ENCODE measurements at regions not wholly inside any gene's neighbourhood (a gene's known extent, or its start where the extent isn't known, plus 50 kb on each side); places are given as distances from the start of the nearest gene placed in this dataset.
"Not testable (repeated sequence)": the region's sequence is repeated elsewhere in the genome, so short reads cannot be mapped to it uniquely, and the experiment has no call there.

DNA sequence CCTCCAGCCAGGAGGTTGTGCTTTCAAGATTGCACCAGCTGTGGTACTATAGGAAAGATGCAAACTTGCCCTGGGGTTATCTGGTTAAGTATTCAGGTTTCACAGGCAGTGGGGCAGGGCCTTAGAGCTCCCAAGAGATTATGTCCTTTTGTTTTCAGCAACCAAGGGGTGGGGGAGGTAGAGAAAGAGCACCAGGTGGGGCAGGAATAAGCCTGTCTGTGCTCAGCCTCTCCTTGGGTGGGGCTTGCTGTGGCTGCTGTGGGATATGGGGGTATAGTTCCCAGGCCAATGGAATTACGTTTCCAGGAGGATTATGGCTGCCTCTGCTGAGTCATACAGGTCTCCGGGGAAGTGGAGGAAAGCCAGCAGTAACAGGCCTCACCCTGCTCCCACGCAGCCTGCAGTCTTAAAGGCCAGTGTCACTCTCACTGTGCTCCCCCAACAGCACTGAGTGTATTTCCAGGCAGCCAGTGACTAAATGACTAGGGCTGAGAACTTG is 508.6 kb downstream of the RWDD3 start:
- WGBS, 10 experiments = 0 to 88% (median 20%) methylated on average over 1 to 2 of the region's 3 CpGs; no CpG with 5 or more reads in 7 of the 10 experiments
- Histone ChIP-seq H3K4me3 (no peak overlapping the region), H3K27ac (no peak overlapping the region), H3K4me1 (replicated peaks in 1 of 2) (no peaks in the 10 kb centered on the region)
- in situ Hi-C loops (cut with MboI; ENCODE audit: low pct_unique_long_range_greater_than_20kb in 2 of 9, low sequenced_read_pairs in 9 of 9, unreplicated experiment in 9 of 9) = no loop called here
- ATAC-seq (replicated peaks in 6 of 8) = peak; percentile 63 to 98 (median 88)

DNA sequence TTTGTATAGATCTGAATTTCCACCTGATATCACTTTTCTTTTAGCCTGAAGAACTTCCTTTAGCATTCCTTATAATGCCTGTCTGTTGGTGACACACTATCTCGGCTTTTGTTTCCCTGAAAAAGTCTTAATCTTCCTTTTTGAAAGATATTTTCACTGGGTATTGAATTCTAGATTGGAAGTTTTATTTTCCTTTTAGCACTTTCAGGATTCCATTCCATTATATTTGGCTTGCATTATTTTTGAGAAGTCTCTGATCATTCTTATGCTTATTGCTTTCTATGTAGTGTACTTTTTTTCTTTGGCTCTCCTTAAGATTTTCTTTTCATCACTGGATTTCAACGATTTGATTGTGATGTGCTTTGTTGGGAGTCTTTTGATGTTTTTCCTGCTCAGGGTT is 510.7 kb downstream of the RWDD3 start:
- 0 to 84% (median 61%) methylated on average over 1 to 2 of the region's 2 CpGs for WGBS, 10 experiments
- in situ Hi-C loops (cut with MboI; ENCODE audit: low pct_unique_long_range_greater_than_20kb in 2 of 9, low sequenced_read_pairs in 9 of 9, unreplicated experiment in 9 of 9) = no loop called here
- ATAC-seq (replicated peaks in 6 of 8) = no peak
- H3K4me1 ChIP-seq (replicated peaks in 1 of 2) = no peaks in the 10 kb centered on the region
- no peak overlapping the region for H3K4me3 ChIP-seq
- no peak overlapping the region for H3K27ac ChIP-seq

DNA sequence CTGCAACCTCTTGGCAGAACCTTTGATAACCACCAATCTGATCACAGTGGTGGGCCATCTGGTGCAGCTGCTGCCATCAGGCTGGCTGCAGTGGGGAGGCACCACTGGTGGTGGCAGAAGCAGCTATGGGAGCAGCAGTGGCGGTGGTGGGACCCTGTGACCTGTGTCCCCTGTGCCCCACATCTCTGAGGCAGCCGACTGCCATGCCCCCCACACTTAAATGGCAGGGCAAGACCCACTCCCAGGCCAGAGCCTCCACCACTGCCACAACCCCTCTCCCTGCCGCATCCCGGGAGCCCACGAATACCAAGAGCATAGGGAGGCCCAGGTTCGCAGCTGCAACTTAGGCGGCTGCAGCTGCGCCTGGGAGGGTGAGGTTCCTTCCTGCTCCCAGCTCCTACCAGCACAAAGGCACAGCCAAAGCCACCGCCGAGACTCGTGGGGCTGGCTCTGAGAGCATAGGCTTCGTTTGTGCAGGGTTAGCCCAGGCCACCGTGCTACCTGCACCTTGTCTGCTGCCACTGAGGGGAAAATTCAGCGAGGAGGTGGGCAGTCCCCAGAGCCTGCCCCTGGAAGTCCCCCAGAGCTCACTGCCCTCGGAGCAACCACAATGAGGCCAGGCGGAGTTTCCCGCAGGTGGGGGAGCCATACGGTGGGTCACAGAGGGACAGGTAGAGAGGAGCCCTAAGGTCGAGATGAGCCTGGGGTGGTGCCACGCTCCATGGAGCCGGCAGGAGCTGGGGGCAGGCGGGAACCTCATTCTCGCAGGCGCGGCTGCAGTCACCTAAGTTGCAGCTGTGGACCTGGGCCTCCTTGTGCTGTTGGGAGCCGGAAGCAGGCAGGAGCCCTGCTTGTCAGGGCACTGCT is 518.7 kb downstream of the RWDD3 start:
- WGBS, 10 experiments = 40 to 92% (median 86%) methylated on average over 1 to 15 of the region's 26 CpGs; no CpG with 5 or more reads in 5 of the 10 experiments
- no peak for ATAC-seq (replicated peaks in 6 of 8)
- in situ Hi-C loops (cut with MboI; ENCODE audit: low pct_unique_long_range_greater_than_20kb in 2 of 9, low sequenced_read_pairs in 9 of 9, unreplicated experiment in 9 of 9) = no loop called here

DNA sequence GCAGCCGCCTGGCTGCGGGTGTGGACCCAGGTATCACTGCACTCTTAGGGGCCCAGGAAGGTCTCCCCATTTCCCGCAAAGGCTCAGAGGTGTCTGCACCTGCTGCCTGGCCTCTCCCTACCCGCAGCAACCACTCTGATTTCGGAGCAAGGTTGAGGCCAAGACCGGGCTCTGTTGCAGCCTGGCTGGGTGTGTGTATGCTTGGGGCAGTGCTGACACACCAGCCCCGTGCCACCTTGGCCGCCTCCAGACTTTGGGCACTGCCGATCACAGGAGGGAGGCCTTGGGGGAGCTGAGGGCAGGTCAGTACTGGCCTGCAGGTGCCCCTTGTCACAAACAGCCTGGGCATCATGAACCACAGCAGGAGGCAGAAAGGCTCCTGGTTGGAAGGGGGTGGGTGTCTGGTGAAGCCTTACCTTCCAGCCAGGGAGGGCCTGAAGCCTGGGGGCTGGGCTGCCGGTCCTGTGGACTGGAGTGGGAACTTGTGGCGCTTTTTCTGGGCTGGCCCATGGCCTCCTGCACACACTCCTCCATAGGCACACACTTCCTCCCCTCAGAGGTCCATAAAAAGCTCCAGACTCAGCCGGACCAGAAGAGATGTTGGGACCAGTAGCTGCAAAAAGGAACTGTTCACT is 519.5 kb downstream of the RWDD3 start:
- no peak overlapping the region for H3K27ac ChIP-seq
- no peaks in the 10 kb centered on the region for H3K4me1 ChIP-seq (replicated peaks in 1 of 2)
- no peak overlapping the region for H3K4me3 ChIP-seq
- ATAC-seq (replicated peaks in 6 of 8) = no peak
- in situ Hi-C loops (cut with MboI; ENCODE audit: low pct_unique_long_range_greater_than_20kb in 2 of 9, low sequenced_read_pairs in 9 of 9, unreplicated experiment in 9 of 9) = no loop called here
- WGBS, 10 experiments = 20 to 100% (median 91%) methylated on average over 1 to 7 of the region's 12 CpGs; no CpG with 5 or more reads in 4 of the 10 experiments

More for the DNA sequence above, 518.7 kb downstream of the RWDD3 start:
- Histone ChIP-seq H3K4me1 (replicated peaks in 1 of 2) (no peaks in the 10 kb centered on the region), H3K27ac (no peak overlapping the region), H3K4me3 (no peak overlapping the region)

DNA sequence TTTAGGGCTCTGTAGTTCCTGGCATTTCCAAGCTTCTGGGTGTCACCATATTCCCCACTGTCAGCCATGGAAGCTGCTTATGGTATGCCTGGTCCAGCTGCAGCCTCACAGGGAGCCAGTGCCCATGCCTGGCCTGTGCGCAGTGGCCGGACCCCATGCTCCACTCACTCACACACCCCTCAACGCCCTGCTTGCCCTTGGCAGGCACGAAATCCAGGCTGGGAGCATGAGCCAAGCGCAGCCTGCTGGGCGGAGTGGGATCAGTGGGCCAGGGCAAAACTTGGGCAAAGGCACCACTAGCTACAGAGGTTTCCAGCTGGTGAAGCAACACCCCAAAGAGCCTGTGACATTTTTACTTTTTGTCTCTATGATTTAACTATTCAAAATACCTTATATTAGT is 520.4 kb downstream of the RWDD3 start:
- Histone ChIP-seq H3K27ac (no peak overlapping the region), H3K4me1 (replicated peaks in 1 of 2) (no peaks in the 10 kb centered on the region), H3K4me3 (no peak overlapping the region)
- in situ Hi-C loops (cut with MboI; ENCODE audit: low pct_unique_long_range_greater_than_20kb in 2 of 9, low sequenced_read_pairs in 9 of 9, unreplicated experiment in 9 of 9) = no loop called here
- 10 to 100% (median 86%) methylated on average over 2 to 6 of the region's 6 CpGs; no CpG with 5 or more reads in 6 of the 10 experiments for WGBS, 10 experiments
- no peak for ATAC-seq (replicated peaks in 6 of 8)

DNA sequence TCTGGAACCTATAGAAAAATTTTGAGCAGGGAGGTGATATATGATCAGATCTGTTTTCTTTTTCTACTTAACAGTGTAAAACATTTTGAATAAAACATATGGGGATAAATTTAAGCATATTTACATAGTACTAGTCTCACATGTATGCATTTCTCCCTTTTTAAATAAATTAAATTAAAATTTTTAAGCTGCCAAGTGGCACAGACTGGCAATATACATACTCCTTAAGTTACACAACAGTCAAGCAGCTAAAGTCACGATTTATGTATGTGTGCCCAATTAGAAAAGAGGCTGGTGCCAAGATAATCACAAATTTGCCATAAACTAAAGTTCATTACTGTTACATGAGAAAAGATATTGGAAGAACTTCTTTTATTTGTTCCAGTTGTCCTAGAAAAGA is 532.0 kb downstream of the RWDD3 start:
- peak in 1 of 8 experiments; percentile 94 for ATAC-seq (replicated peaks in 6 of 8)
- no peak overlapping the region for H3K4me3 ChIP-seq
- WGBS, 10 experiments = 0 to 100% (median 75%) methylated on average over 1 of the region's 1 CpG; no CpG with 5 or more reads in 1 of the 10 experiments
- H3K4me1 ChIP-seq (replicated peaks in 1 of 2) = no peaks in the 10 kb centered on the region
- H3K27ac ChIP-seq = no peak overlapping the region
- in situ Hi-C loops (cut with MboI; ENCODE audit: low pct_unique_long_range_greater_than_20kb in 2 of 9, low sequenced_read_pairs in 9 of 9, unreplicated experiment in 9 of 9) = no loop called here

DNA sequence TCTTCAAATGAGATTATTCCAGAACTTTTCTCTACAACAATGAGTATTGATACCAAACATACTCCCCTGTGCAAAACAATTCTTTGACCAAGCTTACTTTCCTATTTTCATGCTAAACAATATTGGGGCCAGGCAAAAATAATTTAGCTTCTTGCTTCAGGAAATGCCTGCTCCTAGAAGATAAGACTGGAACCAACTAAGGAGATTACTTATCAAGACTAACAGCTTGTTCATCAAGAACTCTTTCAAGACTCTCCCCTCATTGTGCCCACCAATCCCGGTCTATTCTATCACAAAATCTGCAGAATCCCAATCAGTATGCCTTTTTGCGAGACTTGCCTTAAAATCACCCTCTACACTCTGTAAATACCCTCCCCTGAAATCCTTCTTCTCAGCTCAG is 536.6 kb downstream of the RWDD3 start:
- 0 to 100% (median 87%) methylated on average over 1 to 2 of the region's 2 CpGs; no CpG with 5 or more reads in 3 of the 10 experiments for WGBS, 10 experiments
- no peak for ATAC-seq (replicated peaks in 6 of 8)
- H3K27ac ChIP-seq = no peak overlapping the region
- H3K4me1 ChIP-seq (replicated peaks in 1 of 2) = no peaks in the 10 kb centered on the region
- H3K4me3 ChIP-seq = no peak overlapping the region
- in situ Hi-C loops (cut with MboI; ENCODE audit: low pct_unique_long_range_greater_than_20kb in 2 of 9, low sequenced_read_pairs in 9 of 9, unreplicated experiment in 9 of 9) = no loop called here

DNA sequence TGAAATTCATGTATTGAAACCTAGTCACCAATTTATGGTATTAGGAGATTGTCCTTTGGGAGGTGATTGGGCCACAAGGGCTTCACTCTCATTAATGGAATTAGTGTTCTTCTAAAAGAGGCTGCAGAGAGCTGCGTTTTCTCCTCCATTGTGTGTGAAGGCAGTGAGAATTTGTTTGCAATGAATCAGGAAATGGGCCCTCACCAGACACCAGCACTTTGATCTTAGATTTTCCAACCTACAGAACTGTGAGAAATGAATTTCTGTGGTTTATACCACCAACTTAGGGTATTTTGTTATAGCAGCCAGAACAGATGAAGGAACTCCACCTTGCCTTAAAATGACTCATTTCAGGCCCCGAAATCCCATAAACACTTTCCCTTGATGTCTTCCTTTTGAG is 544.2 kb downstream of the RWDD3 start:
- Histone ChIP-seq H3K27ac (no peak overlapping the region), H3K4me3 (no peak overlapping the region), H3K4me1 (replicated peaks in 1 of 2) (no peaks in the 10 kb centered on the region)
- in situ Hi-C loops (cut with MboI; ENCODE audit: low pct_unique_long_range_greater_than_20kb in 2 of 9, low sequenced_read_pairs in 9 of 9, unreplicated experiment in 9 of 9) = no loop called here
- ATAC-seq (replicated peaks in 6 of 8) = no peak
- WGBS, 10 experiments = 0 to 100% (median 60%) methylated on average over 1 to 2 of the region's 2 CpGs; no CpG with 5 or more reads in 2 of the 10 experiments

DNA sequence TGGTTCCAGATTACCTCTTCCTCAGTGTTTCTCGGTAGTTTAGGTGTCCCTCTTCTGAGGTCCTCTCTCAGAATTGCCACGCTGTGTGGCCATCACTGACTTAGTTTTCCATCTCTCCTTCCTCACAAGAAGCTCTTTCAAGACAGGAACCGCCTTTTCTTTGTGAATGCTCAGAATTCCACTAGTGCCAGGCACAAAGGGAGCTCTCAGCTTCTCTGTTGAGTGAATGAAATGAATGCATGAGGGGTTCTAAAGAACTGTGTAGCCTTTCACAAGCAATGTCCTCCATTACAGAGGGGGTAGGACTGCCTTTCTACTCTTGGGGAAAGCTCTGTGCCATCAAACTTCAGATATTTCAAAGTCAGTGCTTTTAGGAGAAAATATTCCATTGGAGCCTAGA is 546.8 kb downstream of the RWDD3 start:
- 0 to 93% (median 55%) methylated on average over 1 to 3 of the region's 3 CpGs; no CpG with 5 or more reads in 1 of the 10 experiments for WGBS, 10 experiments
- in situ Hi-C loops (cut with MboI; ENCODE audit: low pct_unique_long_range_greater_than_20kb in 2 of 9, low sequenced_read_pairs in 9 of 9, unreplicated experiment in 9 of 9) = no loop called here
- no peak overlapping the region for H3K4me3 ChIP-seq
- no peak overlapping the region for H3K27ac ChIP-seq
- no peak for ATAC-seq (replicated peaks in 6 of 8)
- no peaks in the 10 kb centered on the region for H3K4me1 ChIP-seq (replicated peaks in 1 of 2)

DNA sequence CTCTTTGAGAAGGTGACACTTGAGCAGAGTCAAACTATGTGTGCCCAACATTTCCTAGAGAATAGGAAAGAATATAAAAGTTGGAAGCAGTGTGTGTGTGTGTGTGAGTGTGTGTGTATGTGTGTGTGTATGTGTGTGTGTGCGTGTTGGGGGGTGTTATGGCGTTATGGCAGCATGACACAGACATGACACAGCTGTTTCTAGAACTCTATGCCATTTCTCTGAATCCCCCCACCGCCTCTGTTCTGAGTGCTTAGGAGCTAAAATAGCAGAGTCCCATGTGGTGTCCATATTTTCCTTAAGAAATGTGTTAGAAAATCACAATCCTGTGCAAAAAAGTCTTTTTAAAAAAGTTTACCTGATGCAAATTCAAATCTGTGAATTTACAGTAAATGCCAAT is 556.1 kb downstream of the RWDD3 start:
- no peak overlapping the region for H3K4me3 ChIP-seq
- no peaks in the 10 kb centered on the region for H3K4me1 ChIP-seq (replicated peaks in 1 of 2)
- ATAC-seq (replicated peaks in 6 of 8) = no peak
- in situ Hi-C loops (cut with MboI; ENCODE audit: low pct_unique_long_range_greater_than_20kb in 2 of 9, low sequenced_read_pairs in 9 of 9, unreplicated experiment in 9 of 9) = no loop called here
- H3K27ac ChIP-seq = no peak overlapping the region
- WGBS, 10 experiments = 11 to 100% (median 81%) methylated on average over 1 to 3 of the region's 3 CpGs; no CpG with 5 or more reads in 2 of the 10 experiments

DNA sequence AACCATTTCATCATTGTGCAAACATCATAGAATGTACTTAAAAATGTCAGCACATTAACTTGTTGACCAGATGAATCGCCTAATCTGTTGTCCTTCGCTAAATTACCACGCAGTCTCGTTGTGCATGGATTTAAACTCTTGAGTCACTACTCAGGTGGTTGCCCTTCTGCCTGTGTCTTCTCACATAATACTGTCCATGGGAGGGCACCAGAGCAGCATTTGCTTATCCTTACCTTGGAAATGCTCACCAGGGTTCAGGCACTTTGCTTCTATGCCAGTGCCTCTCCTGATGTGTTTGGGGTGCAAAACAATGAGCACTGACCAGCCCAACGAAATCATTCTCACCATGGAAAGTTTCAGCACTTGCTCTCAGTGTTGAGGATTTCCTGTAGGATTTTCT is 559.9 kb downstream of the RWDD3 start:
- in situ Hi-C loops (cut with MboI; ENCODE audit: low pct_unique_long_range_greater_than_20kb in 2 of 9, low sequenced_read_pairs in 9 of 9, unreplicated experiment in 9 of 9) = no loop called here
- ATAC-seq (replicated peaks in 6 of 8) = peak in 2 of 8 experiments; percentile 23 to 40
- WGBS, 10 experiments = 24 to 71% (median 53%) methylated on average over 2 to 5 of the region's 5 CpGs; no CpG with 5 or more reads in 1 of the 10 experiments
- Histone ChIP-seq H3K4me1 (replicated peaks in 1 of 2) (no peaks in the 10 kb centered on the region), H3K4me3 (no peak overlapping the region), H3K27ac (no peak overlapping the region)

DNA sequence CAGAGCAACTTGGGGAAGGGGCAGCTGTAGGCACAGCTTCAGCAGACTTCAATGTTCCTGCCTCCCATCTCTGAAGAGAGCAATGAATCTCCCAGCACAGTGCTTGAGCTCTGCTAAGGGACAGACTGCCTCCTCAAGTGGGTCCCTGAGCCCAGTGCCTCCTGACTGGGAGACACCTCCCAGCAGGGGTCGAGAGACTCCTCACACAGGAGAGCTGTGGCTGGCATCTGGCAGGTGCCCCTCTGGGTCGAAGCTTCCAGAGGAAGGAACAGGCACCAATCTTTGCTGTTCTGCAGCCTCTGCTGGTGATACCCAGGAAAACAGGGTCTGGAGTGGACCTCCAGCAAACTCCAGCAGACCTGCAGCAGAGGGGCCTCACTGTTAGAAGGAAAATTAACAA is 563.8 kb downstream of the RWDD3 start:
- in situ Hi-C loops (cut with MboI; ENCODE audit: low pct_unique_long_range_greater_than_20kb in 2 of 9, low sequenced_read_pairs in 9 of 9, unreplicated experiment in 9 of 9); H3K4me3 ChIP-seq; ATAC-seq (replicated peaks in 6 of 8); H3K4me1 ChIP-seq (replicated peaks in 1 of 2); H3K27ac ChIP-seq: not testable (repeated sequence)
- 71 to 83% (median 74%) methylated on average over 1 to 2 of the region's 2 CpGs; no CpG with 5 or more reads in 7 of the 10 experiments for WGBS, 10 experiments

DNA sequence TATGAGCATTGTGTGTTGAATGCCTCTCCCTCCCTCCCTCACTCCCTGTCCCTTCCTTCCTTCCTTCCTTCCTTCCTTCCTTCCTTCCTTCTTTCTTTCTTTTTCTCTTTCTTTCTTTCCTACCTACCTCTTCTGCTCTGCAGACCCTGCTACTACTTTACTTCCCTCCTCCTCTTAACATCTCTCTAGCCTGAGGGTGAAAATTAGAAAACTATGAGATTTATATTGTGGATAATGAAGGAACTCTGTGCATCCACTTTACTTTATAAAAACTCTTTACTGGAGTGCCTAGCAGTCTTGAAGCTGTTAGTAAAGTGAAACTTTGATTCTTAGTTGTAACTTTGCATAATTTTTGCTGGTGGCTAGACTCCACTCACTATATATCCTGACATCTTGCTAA is 572.2 kb downstream of the RWDD3 start:
- in situ Hi-C loops (cut with MboI; ENCODE audit: low pct_unique_long_range_greater_than_20kb in 2 of 9, low sequenced_read_pairs in 9 of 9, unreplicated experiment in 9 of 9) = no loop called here
- Histone ChIP-seq H3K4me1 (replicated peaks in 1 of 2) (peaks cover 0 to 5% of the 10 kb centered on the region in 2 donors), H3K27ac (no peak overlapping the region), H3K4me3 (no peak overlapping the region)
- no peak for ATAC-seq (replicated peaks in 6 of 8)

All from motor neuron (in vitro differentiated cells).